GM20000 (cell line): ENCODE measurements at regions not wholly inside any gene's neighbourhood (a gene's known extent, or its start where the extent isn't known, plus 50 kb on each side); places are given as distances from the start of the nearest gene placed in this dataset.

Experiments
- DNase-seq: peaks from one replicate; pipeline ENCODE4 v3.0.0; 2012; ENCODE audit warnings: low spot score
- CTCF ChIP-seq: IDR thresholded peaks from 2 replicates; pipeline ENCODE4 v1.5.1; 2012; ENCODE audit warnings: mild to moderate bottlenecking, control low read depth; ENCODE audit errors: extremely low read depth, missing control alignments

DNA sequence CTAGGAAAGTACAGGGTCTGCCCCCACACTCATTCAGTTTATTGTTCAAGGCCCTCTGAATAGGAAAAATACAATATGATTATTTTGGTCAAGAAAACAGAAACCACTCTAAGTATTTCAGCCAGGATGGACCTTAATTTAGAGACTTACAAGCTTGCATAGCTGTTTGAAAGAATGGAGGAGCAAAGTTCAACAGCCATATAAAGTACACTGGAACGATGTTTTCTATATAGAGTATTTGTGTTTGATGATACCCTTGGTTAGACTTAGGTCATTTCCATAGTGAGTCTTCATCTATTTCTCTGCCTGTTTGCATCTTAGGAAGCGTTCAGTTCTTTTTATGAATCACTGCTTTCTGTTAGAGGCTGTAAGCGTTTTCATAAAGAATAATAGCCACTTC, 366.2 kb downstream of the NUP35 start:
- DNase-seq: no peak
- TF ChIP-seq CTCF: no peak

- no peak for DNase-seq
- no peak for TF ChIP-seq CTCF
Observed at GRCh38 chr2:183490914-183491313, 366.7 kb downstream of the NUP35 start.

DNA sequence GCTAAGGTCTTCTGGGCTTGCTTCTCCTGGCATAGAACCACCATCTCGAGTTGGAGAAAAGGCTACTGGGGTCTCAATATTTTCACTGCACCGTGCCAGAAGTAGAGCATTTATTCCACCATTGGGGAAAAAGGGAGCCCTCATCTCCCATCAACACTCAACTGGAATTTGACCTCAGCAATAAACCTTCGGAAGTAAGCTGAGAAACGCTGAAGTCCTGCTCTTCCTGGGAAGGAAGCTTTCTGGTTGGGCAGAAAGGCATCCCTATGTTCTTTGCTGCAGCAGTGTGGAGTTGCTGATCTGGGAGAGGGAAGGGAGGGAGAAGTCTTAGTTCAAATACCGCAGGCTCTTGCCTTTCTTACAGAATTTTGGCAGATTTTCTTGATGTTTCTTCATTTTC, 368.8 kb downstream of the NUP35 start:
- no peak for DNase-seq

DNA sequence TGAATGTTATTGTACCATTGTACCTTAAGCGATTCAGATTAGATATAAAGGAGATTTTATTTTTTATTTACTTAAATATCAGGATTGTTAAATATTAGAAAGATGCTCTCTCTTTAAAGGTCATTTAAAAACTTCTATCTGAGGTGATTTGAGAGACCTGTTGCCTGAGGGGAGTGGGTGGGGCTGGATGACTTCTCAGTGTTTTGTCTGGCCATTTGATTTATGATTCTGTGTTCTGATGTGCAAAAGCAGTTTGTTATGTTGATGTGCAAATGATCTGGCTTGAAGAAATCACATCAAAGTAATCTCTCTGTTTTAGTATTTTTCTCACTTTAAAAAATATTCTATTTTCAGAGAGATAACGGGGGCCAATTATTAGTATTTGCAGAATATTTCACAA, 370.8 kb downstream of the NUP35 start:
- no peak for DNase-seq
- TF ChIP-seq CTCF: no peak

More for the DNA sequence above, 368.8 kb downstream of the NUP35 start:
- TF ChIP-seq CTCF: no peak

DNA sequence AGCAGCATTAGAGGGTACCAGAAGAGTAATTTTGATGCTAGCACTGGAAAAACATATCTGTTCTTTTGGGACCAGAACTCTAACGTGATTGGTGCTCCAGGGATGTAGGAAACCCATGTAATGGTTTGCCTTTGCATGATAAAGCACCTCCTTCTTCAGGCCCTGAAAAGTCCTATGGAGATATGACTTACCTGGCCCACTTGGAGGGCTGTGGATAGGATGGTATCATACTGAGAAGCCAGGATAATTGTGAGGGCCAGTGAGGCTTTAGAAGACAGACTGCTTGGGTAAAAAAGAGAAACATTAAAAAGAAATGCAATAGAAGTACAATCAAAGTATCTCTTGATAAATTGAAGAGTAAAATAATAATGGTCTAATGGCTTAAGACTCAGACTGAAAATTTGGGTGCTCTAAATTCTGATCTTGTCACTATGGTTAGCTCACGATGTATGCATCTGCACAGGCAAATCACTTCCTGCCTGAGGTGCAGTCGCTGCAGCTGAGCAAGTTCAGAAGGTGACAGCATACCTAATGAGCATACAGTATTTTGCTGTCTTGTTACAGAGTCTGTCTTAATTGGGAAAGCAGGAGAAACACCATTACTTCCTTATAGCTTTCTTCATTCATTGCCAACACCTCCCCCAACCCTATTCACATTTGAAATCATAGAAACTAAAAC, 371.5 kb downstream of the NUP35 start:
- peak; percentile 47 for DNase-seq
- no peak for TF ChIP-seq CTCF

- TF ChIP-seq CTCF: no peak
- no peak for DNase-seq
Observed at GRCh38 chr2:183497861-183498260, 373.6 kb downstream of the NUP35 start.

GRCh38 chr2:183505911-183506310, 381.7 kb downstream of the NUP35 start:
- no peak for TF ChIP-seq CTCF
- peak; percentile 12 for DNase-seq
